GM19025 (cell line): ENCODE measurements at regions not wholly inside any gene's neighbourhood (a gene's known extent, or its start where the extent isn't known, plus 50 kb on each side); places are given as distances from the start of the nearest gene placed in this dataset.
"Not testable (repeated sequence)": the region's sequence is repeated elsewhere in the genome, so short reads cannot be mapped to it uniquely, and the experiment has no call there.

Experiments used
- ATAC-seq: cut with Tn5 transposase; IDR thresholded peaks from one replicate; pipeline ENCODE4 v1.9.1; 2021; ENCODE audit warnings: mild to moderate bottlenecking, low read depth, moderate library complexity; ENCODE audit not compliant: unreplicated experiment

GRCh38 chr12:18008642-18009041 is 81.4 kb downstream of the RERGL start:
- no peak for ATAC-seq

GRCh38 chr12:17999174-17999801 is 90.7 kb downstream of the RERGL start:
- ATAC-seq: no peak

- peak; percentile 63 for ATAC-seq
These were observed 97.9 kb downstream of the RERGL start for GRCh38 chr12:17992002-17992656.

- ATAC-seq: no peak
These were observed 107.4 kb downstream of the RERGL start for GRCh38 chr12:17982556-17982955.

- ATAC-seq: no peak
These were observed 113.8 kb downstream of the RERGL start for GRCh38 chr12:17976202-17976601.

- no peak for ATAC-seq
These were observed 114.2 kb downstream of the RERGL start for GRCh38 chr12:17975763-17976162.

- no peak for ATAC-seq
These were observed 114.8 kb downstream of the RERGL start for GRCh38 chr12:17975239-17975638.

GRCh38 chr12:17971850-17972249 is 118.1 kb downstream of the RERGL start:
- ATAC-seq: no peak

GRCh38 chr12:17954788-17955187 is 135.2 kb downstream of the RERGL start:
- no peak for ATAC-seq

- no peak for ATAC-seq
These were observed 139.1 kb downstream of the RERGL start for GRCh38 chr12:17950898-17951297.

GRCh38 chr12:17949558-17950141 is 140.3 kb downstream of the RERGL start:
- ATAC-seq: no peak

GRCh38 chr12:17928708-17929366 is 161.2 kb downstream of the RERGL start:
- ATAC-seq: no peak

- no peak for ATAC-seq
These were observed 172.0 kb downstream of the RERGL start for GRCh38 chr12:17918013-17918412.

- no peak for ATAC-seq
These were observed 205.4 kb downstream of the RERGL start for GRCh38 chr12:17884581-17884980.

GRCh38 chr12:17878714-17879113 is 211.3 kb downstream of the RERGL start:
- ATAC-seq: no peak

GRCh38 chr12:17875230-17875629 is 214.8 kb downstream of the RERGL start:
- no peak for ATAC-seq

- no peak for ATAC-seq
These were observed 223.2 kb downstream of the RERGL start for GRCh38 chr12:17866802-17867201.

GRCh38 chr12:17855548-17855947 is 234.4 kb downstream of the RERGL start:
- not testable (repeated sequence) for ATAC-seq

- no peak for ATAC-seq
These were observed 236.9 kb downstream of the RERGL start for GRCh38 chr12:17853054-17853453.

GRCh38 chr12:17841496-17841895 is 248.5 kb downstream of the RERGL start:
- no peak for ATAC-seq

- no peak for ATAC-seq
These were observed 260.2 kb downstream of the RERGL start for GRCh38 chr12:17829813-17830212.
